WERI-Rb-1 (cell line): ENCODE measurements at regions not wholly inside any gene's neighbourhood (a gene's known extent, or its start where the extent isn't known, plus 50 kb on each side); places are given as distances from the start of the nearest gene placed in this dataset.

ENCODE experiments used
- DNase-seq: peaks from one replicate; pipeline ENCODE4 v3.0.0-alpha.2; 2020
- H3K27ac ChIP-seq: fragments of 250-450 bp; sonication (Bioruptor Pico); 2 replicates; pipeline ENCODE4 v1.5.1; 2020; ENCODE audit warnings: mild to moderate bottlenecking, moderate library complexity
- H3K27me3 ChIP-seq: fragments of 250-450 bp; sonication (Bioruptor Pico); 2 replicates; pipeline ENCODE4 v1.5.1; 2021; ENCODE audit warnings: mild to moderate bottlenecking, low read depth, moderate library complexity; ENCODE audit not compliant: insufficient read depth, severe bottlenecking
- H3K36me3 ChIP-seq: fragments of 250-450 bp; sonication (Bioruptor Pico); 2 replicates; pipeline ENCODE4 v1.5.1; 2020; ENCODE audit warnings: mild to moderate bottlenecking, moderate library complexity
- H3K4me3 ChIP-seq: 2 replicates; pipeline ENCODE4 v1.5.1; 2011; ENCODE audit warnings: low read depth, mild to moderate bottlenecking, control low read depth, low read length
- H3K9me3 ChIP-seq: fragments of 250-450 bp; sonication (Bioruptor Pico); 2 replicates; pipeline ENCODE4 v1.5.1; 2021; ENCODE audit warnings: mild to moderate bottlenecking, moderate library complexity; ENCODE audit not compliant: severe bottlenecking
- CTCF ChIP-seq: IDR thresholded peaks from 2 replicates; pipeline ENCODE4 v1.5.1; 2011; ENCODE audit warnings: low read depth, mild to moderate bottlenecking, control low read depth, inconsistent platforms, low read length

GRCh38 chr7:121669144-121669543 is 203.8 kb upstream of the PTPRZ1 start:
- no peak for TF ChIP-seq CTCF
- Histone ChIP-seq H3K36me3 (no peaks in the 10 kb centered on the region), H3K9me3 (no peaks in the 10 kb centered on the region), H3K27ac (no peak overlapping the region), H3K27me3 (no peaks in the 10 kb centered on the region), H3K4me3 (no peak overlapping the region)
- DNase-seq = no peak

- no peak for TF ChIP-seq CTCF
- Histone ChIP-seq H3K4me3 (no peak overlapping the region), H3K9me3 (no peaks in the 10 kb centered on the region), H3K27me3 (no peaks in the 10 kb centered on the region), H3K27ac (no peak overlapping the region), H3K36me3 (no peaks in the 10 kb centered on the region)
- no peak for DNase-seq
Observed at GRCh38 chr7:121666306-121666705, 206.7 kb upstream of the PTPRZ1 start.

- H3K4me3 ChIP-seq = no peak overlapping the region
- H3K27me3 ChIP-seq = no peaks in the 10 kb centered on the region
- H3K27ac ChIP-seq = no peak overlapping the region
- TF ChIP-seq CTCF = no peak
- DNase-seq = no peak
- H3K9me3 ChIP-seq = no peaks in the 10 kb centered on the region
- no peaks in the 10 kb centered on the region for H3K36me3 ChIP-seq
Observed at GRCh38 chr7:121643320-121643719, 229.6 kb upstream of the PTPRZ1 start.

GRCh38 chr7:121639705-121640104 is 233.3 kb upstream of the PTPRZ1 start:
- Histone ChIP-seq H3K36me3 (no peaks in the 10 kb centered on the region), H3K9me3 (no peaks in the 10 kb centered on the region), H3K27ac (no peak overlapping the region), H3K27me3 (no peaks in the 10 kb centered on the region), H3K4me3 (no peak overlapping the region)
- DNase-seq = no peak
- no peak for TF ChIP-seq CTCF

GRCh38 chr7:121638286-121638685 is 234.7 kb upstream of the PTPRZ1 start:
- H3K27me3 ChIP-seq = no peaks in the 10 kb centered on the region
- no peak for TF ChIP-seq CTCF
- DNase-seq = no peak
- H3K9me3 ChIP-seq = no peaks in the 10 kb centered on the region
- no peaks in the 10 kb centered on the region for H3K36me3 ChIP-seq
- no peak overlapping the region for H3K27ac ChIP-seq
- H3K4me3 ChIP-seq = no peak overlapping the region

GRCh38 chr7:121634356-121634755 is 238.2 kb upstream of the FAM3C start:
- H3K36me3 ChIP-seq = no peaks in the 10 kb centered on the region
- H3K4me3 ChIP-seq = no peak overlapping the region
- H3K27ac ChIP-seq = no peak overlapping the region
- no peak for TF ChIP-seq CTCF
- no peaks in the 10 kb centered on the region for H3K9me3 ChIP-seq
- H3K27me3 ChIP-seq = no peaks in the 10 kb centered on the region
- no peak for DNase-seq
